Naive thymus-derived CD4-positive, alpha-beta T cell (primary cell): ENCODE measurements at regions not wholly inside any gene's neighbourhood (a gene's known extent, or its start where the extent isn't known, plus 50 kb on each side); places are given as distances from the start of the nearest gene placed in this dataset.

Experiments used
- ATAC-seq: fragments of 150-1000 bp; cut with Tn5 transposase; 2 replicates; pipeline ENCODE4 v1.10.0; 2021; ENCODE audit warnings: mild to moderate bottlenecking, moderate library complexity
- CTCF ChIA-PET: fragments of 350-600 bp; sonication (Branson Sonifier 250); formaldehyde crosslinking; loops from one replicate; lab custom pipeline; 2021; ENCODE audit warnings: antibody characterized with exemption; lab: Charles Lee
- POLR2A ChIA-PET: fragments of 350-600 bp; sonication (Branson Sonifier 250); formaldehyde crosslinking; loops from one replicate; lab custom pipeline; 2021; ENCODE audit warnings: antibody characterized with exemption, inconsistent platforms; lab: Charles Lee
- DNase-seq, 9 donors: peaks; one replicate each; pipeline versions ENCODE4 v3.0.0 to v3.0.0-alpha.2; 2020 to 2022; ENCODE audit warnings: mixed read lengths in 1 of 9
- H3K27ac ChIP-seq: one replicate; pipeline ENCODE4 v1.7.0; 2013; ENCODE audit warnings: mild to moderate bottlenecking, low read depth, low read length, moderate library complexity
- H3K27me3 ChIP-seq, 2 donors: one replicate each; pipeline ENCODE4 v1.7.0; 2013; ENCODE audit warnings: low read length in 2 of 2, mild to moderate bottlenecking in 2 of 2, moderate library complexity in 2 of 2; ENCODE audit not compliant: control insufficient read depth in 2 of 2, insufficient read depth in 2 of 2
- H3K36me3 ChIP-seq, 3 experiments: 1 replicate in 2 of 3; 2 replicates in 1 of 3; pipeline ENCODE4 v1.7.0; 2013; ENCODE audit warnings: low read length in 3 of 3, mild to moderate bottlenecking in 3 of 3, moderate library complexity in 1 of 3; ENCODE audit not compliant: insufficient read depth in 3 of 3, control insufficient read depth in 2 of 3
- H3K4me1 ChIP-seq, 2 donors: one replicate each; pipeline ENCODE4 v1.7.0; 2013; ENCODE audit warnings: low read length in 2 of 2, mild to moderate bottlenecking in 2 of 2, moderate library complexity in 1 of 2; ENCODE audit not compliant: control insufficient read depth in 2 of 2, insufficient read depth in 2 of 2
- H3K4me3 ChIP-seq: 2 replicates; pipeline ENCODE4 v1.7.0; 2013; ENCODE audit warnings: mild to moderate bottlenecking, low read length
- H3K9me3 ChIP-seq, 3 experiments: 1 replicate in 2 of 3; 2 replicates in 1 of 3; pipeline ENCODE4 v1.7.0; 2013; ENCODE audit warnings: low read length in 3 of 3; ENCODE audit not compliant: control insufficient read depth in 2 of 3
- H3K27ac Mint-ChIP-seq, 9 donors: one replicate each; pipeline ENCODE4 v1.8.0; 2020 to 2022; ENCODE audit warnings: mixed read lengths in 9 of 9, mild to moderate bottlenecking in 8 of 9, moderate library complexity in 5 of 9, inconsistent platforms in 2 of 9
- H3K27me3 Mint-ChIP-seq, 5 donors: one replicate each; pipeline ENCODE4 v1.8.0; 2021 to 2022; ENCODE audit warnings: mixed read lengths in 5 of 5, mild to moderate bottlenecking in 1 of 5
- H3K36me3 Mint-ChIP-seq, 5 donors: one replicate each; pipeline ENCODE4 v1.8.0; 2020 to 2022; ENCODE audit warnings: mixed read lengths in 5 of 5, mild to moderate bottlenecking in 3 of 5, inconsistent platforms in 1 of 5
- H3K4me1 Mint-ChIP-seq, 7 donors: one replicate each; pipeline ENCODE4 v1.8.0; 2020 to 2022; ENCODE audit warnings: mixed read lengths in 7 of 7, mild to moderate bottlenecking in 3 of 7, inconsistent platforms in 1 of 7
- H3K4me3 Mint-ChIP-seq, 10 donors: one replicate each; pipeline ENCODE4 v1.8.0; 2020 to 2022; ENCODE audit warnings: mild to moderate bottlenecking in 10 of 10, mixed read lengths in 10 of 10, moderate library complexity in 6 of 10, inconsistent platforms in 2 of 10
- H3K9me3 Mint-ChIP-seq, 11 donors: one replicate each; pipeline ENCODE4 v1.8.0; 2020 to 2022; ENCODE audit warnings: mixed read lengths in 11 of 11, mild to moderate bottlenecking in 4 of 11, inconsistent platforms in 1 of 11, moderate library complexity in 1 of 11
- intact Hi-C, 2 donors: fragments of 100-400 bp; cut with micrococcal nuclease; formaldehyde crosslinking; loops; one replicate each; pipeline ENCODE4 v1.15.1; 2023

GRCh38 chr4:101678180-101678579 lies 112.3 kb upstream of the BANK1 start:
- Histone ChIP-seq H3K4me3 (no peak overlapping the region), H3K4me1 (no peaks in the 10 kb centered on the region), H3K27ac (no peak overlapping the region), H3K36me3 (no peaks in the 10 kb centered on the region), H3K9me3 (no peaks in the 10 kb centered on the region), H3K27me3 (no peaks in the 10 kb centered on the region)
- intact Hi-C loops: no loop called here
- Mint-ChIP-seq H3K27ac (no peak overlapping the region), H3K4me3 (no peak overlapping the region), H3K36me3 (no peaks in the 10 kb centered on the region), H3K9me3 (peaks cover 0 to 15% (median 0%) of the 10 kb centered on the region in 11 donors), H3K4me1 (no peaks in the 10 kb centered on the region), H3K27me3 (peaks cover 0 to 4% (median 0%) of the 10 kb centered on the region in 5 donors)
- DNase-seq (no peak), ATAC-seq (no peak)
- ChIA-PET POLR2A (no interaction called here), CTCF (no interaction called here)

- Histone ChIP-seq H3K9me3 (no peaks in the 10 kb centered on the region), H3K27ac (no peak overlapping the region), H3K36me3 (no peaks in the 10 kb centered on the region), H3K4me3 (no peak overlapping the region), H3K27me3 (no peaks in the 10 kb centered on the region), H3K4me1 (no peaks in the 10 kb centered on the region)
- Mint-ChIP-seq H3K27ac (no peak overlapping the region), H3K9me3 (peaks cover 0 to 25% (median 0%) of the 10 kb centered on the region in 11 donors), H3K27me3 (peaks cover 0 to 5% (median 0%) of the 10 kb centered on the region in 5 donors), H3K36me3 (no peaks in the 10 kb centered on the region), H3K4me1 (no peaks in the 10 kb centered on the region), H3K4me3 (no peak overlapping the region)
- CTCF ChIA-PET: no interaction called here
- ATAC-seq: no peak
- POLR2A ChIA-PET: no interaction called here
- no peak for DNase-seq
- intact Hi-C loops: no loop called here
These were observed 119.6 kb upstream of the BANK1 start for GRCh38 chr4:101670897-101671296.

- H3K27me3 Mint-ChIP-seq: peaks cover 0 to 5% (median 0%) of the 10 kb centered on the region in 5 donors
- H3K4me1 Mint-ChIP-seq: no peaks in the 10 kb centered on the region
- Histone ChIP-seq H3K27me3 (no peaks in the 10 kb centered on the region), H3K36me3 (no peaks in the 10 kb centered on the region), H3K9me3 (no peaks in the 10 kb centered on the region), H3K27ac (no peak overlapping the region), H3K4me1 (no peaks in the 10 kb centered on the region), H3K4me3 (no peak overlapping the region)
- ChIA-PET CTCF (no interaction called here), POLR2A (no interaction called here)
- H3K9me3 Mint-ChIP-seq: peaks cover 0 to 22% (median 0%) of the 10 kb centered on the region in 11 donors
- no peak for DNase-seq
- H3K4me3 Mint-ChIP-seq: no peak overlapping the region
- ATAC-seq: no peak
- H3K36me3 Mint-ChIP-seq: no peaks in the 10 kb centered on the region
- H3K27ac Mint-ChIP-seq: no peak overlapping the region
- intact Hi-C loops: no loop called here
These were observed 120.2 kb upstream of the BANK1 start for GRCh38 chr4:101670370-101670769.

GRCh38 chr4:101669832-101670188 lies 120.7 kb upstream of the BANK1 start:
- ChIA-PET POLR2A (no interaction called here), CTCF (no interaction called here)
- DNase-seq (no peak), ATAC-seq (no peak)
- Mint-ChIP-seq H3K27ac (no peak overlapping the region), H3K36me3 (no peaks in the 10 kb centered on the region), H3K4me3 (no peak overlapping the region), H3K9me3 (peaks cover 0 to 21% (median 0%) of the 10 kb centered on the region in 11 donors), H3K27me3 (peaks cover 0 to 5% (median 0%) of the 10 kb centered on the region in 5 donors), H3K4me1 (no peaks in the 10 kb centered on the region)
- Histone ChIP-seq H3K27me3 (no peaks in the 10 kb centered on the region), H3K36me3 (no peaks in the 10 kb centered on the region), H3K9me3 (no peaks in the 10 kb centered on the region), H3K4me1 (no peaks in the 10 kb centered on the region), H3K4me3 (no peak overlapping the region), H3K27ac (no peak overlapping the region)
- intact Hi-C loops: no loop called here

- intact Hi-C loops: no loop called here
- Mint-ChIP-seq H3K27me3 (peaks cover 0 to 5% (median 0%) of the 10 kb centered on the region in 5 donors), H3K9me3 (peaks cover 0 to 20% (median 0%) of the 10 kb centered on the region in 11 donors), H3K27ac (no peak overlapping the region), H3K4me1 (no peaks in the 10 kb centered on the region), H3K4me3 (no peak overlapping the region), H3K36me3 (no peaks in the 10 kb centered on the region)
- no peaks in the 10 kb centered on the region for H3K9me3 ChIP-seq
- no peak overlapping the region for H3K27ac ChIP-seq
- DNase-seq: no peak
- CTCF ChIA-PET: no interaction called here
- no peak for ATAC-seq
- no peaks in the 10 kb centered on the region for H3K4me1 ChIP-seq
- POLR2A ChIA-PET: no interaction called here
- H3K27me3 ChIP-seq: no peaks in the 10 kb centered on the region
- H3K36me3 ChIP-seq: no peaks in the 10 kb centered on the region
- no peak overlapping the region for H3K4me3 ChIP-seq
These were observed 121.2 kb upstream of the BANK1 start for GRCh38 chr4:101669138-101669831.

GRCh38 chr4:101667348-101667747 lies 123.2 kb upstream of the BANK1 start:
- POLR2A ChIA-PET: no interaction called here

GRCh38 chr4:101660607-101661006 lies 129.9 kb upstream of the BANK1 start:
- Histone ChIP-seq H3K27me3 (peaks cover 0 to 2% of the 10 kb centered on the region in 2 donors), H3K27ac (no peak overlapping the region), H3K36me3 (no peaks in the 10 kb centered on the region), H3K4me1 (no peaks in the 10 kb centered on the region), H3K4me3 (no peak overlapping the region), H3K9me3 (no peaks in the 10 kb centered on the region)
- H3K9me3 Mint-ChIP-seq: no peaks in the 10 kb centered on the region
- DNase-seq: no peak
- H3K27ac Mint-ChIP-seq: no peak overlapping the region
- H3K36me3 Mint-ChIP-seq: no peaks in the 10 kb centered on the region
- H3K4me3 Mint-ChIP-seq: no peak overlapping the region
- ChIA-PET POLR2A (no interaction called here), CTCF (no interaction called here)
- intact Hi-C loops: no loop called here
- no peaks in the 10 kb centered on the region for H3K4me1 Mint-ChIP-seq
- H3K27me3 Mint-ChIP-seq: peaks cover 4 to 21% (median 17%) of the 10 kb centered on the region in 5 donors
- ATAC-seq: no peak

More at GRCh38 chr4:101667348-101667747, 123.2 kb upstream of the BANK1 start:
- no peaks in the 10 kb centered on the region for H3K36me3 Mint-ChIP-seq
- CTCF ChIA-PET: no interaction called here
- H3K9me3 Mint-ChIP-seq: peaks cover 0 to 6% (median 0%) of the 10 kb centered on the region in 11 donors
- ATAC-seq (no peak), DNase-seq (no peak)
- no peak overlapping the region for H3K27ac Mint-ChIP-seq
- no peaks in the 10 kb centered on the region for H3K9me3 ChIP-seq
- no peaks in the 10 kb centered on the region for H3K4me1 Mint-ChIP-seq
- H3K4me3 Mint-ChIP-seq: no peak overlapping the region
- no peak overlapping the region for H3K4me3 ChIP-seq
- H3K4me1 ChIP-seq: no peaks in the 10 kb centered on the region
- H3K27ac ChIP-seq: no peak overlapping the region
- H3K27me3 ChIP-seq: no peaks in the 10 kb centered on the region
- intact Hi-C loops: no loop called here
- peaks cover 0 to 5% (median 0%) of the 10 kb centered on the region in 5 donors for H3K27me3 Mint-ChIP-seq
- no peaks in the 10 kb centered on the region for H3K36me3 ChIP-seq
